ENCODE measurements at regions not wholly inside any gene's neighbourhood (a gene's known extent, or its start where the extent isn't known, plus 50 kb on each side); places are given as distances from the start of the nearest gene placed in this dataset.

GRCh38 chr3:159773706-159774105 lies 214.9 kb upstream of the IL12A start:
- DNase-seq: no peak

- no peak for DNase-seq
Measured at GRCh38 chr3:159775372-159775961, 213.2 kb upstream of the IL12A start.

GRCh38 chr3:159776779-159777178 lies 211.9 kb upstream of the IL12A start:
- DNase-seq: no peak

GRCh38 chr3:159779883-159780282 lies 208.8 kb upstream of the IL12A start:
- DNase-seq: no peak

GRCh38 chr3:159781867-159782266 lies 206.8 kb upstream of the IL12A start:
- no peak for DNase-seq

GRCh38 chr3:159782724-159783421 lies 205.8 kb upstream of the IL12A start:
- DNase-seq: no peak

- no peak for DNase-seq
Measured at GRCh38 chr3:159783780-159784742, 204.6 kb upstream of the IL12A start.

GRCh38 chr3:159785273-159785708 lies 203.3 kb upstream of the IL12A start:
- no peak for DNase-seq

GRCh38 chr3:159786489-159787177 lies 202.0 kb upstream of the IL12A start:
- DNase-seq: no peak

- DNase-seq: no peak
Measured at GRCh38 chr3:159787178-159787574, 201.5 kb upstream of the IL12A start.

- DNase-seq: no peak
Measured at GRCh38 chr3:159787794-159788205, 200.8 kb upstream of the IL12A start.

GRCh38 chr3:159788291-159788690 lies 200.3 kb upstream of the IL12A start:
- no peak for DNase-seq

GRCh38 chr3:159789017-159789416 lies 199.6 kb upstream of the IL12A start:
- DNase-seq: no peak

GRCh38 chr3:159789742-159790635 lies 198.6 kb upstream of the IL12A start:
- no peak for DNase-seq

GRCh38 chr3:159791336-159791735 lies 197.3 kb upstream of the IL12A start:
- no peak for DNase-seq

GRCh38 chr3:159792070-159792469 lies 196.6 kb upstream of the IL12A start:
- no peak for DNase-seq

- no peak for DNase-seq
Measured at GRCh38 chr3:159795042-159795441, 193.6 kb upstream of the IL12A start.

- DNase-seq: no peak
Measured at GRCh38 chr3:159795681-159796175, 192.9 kb upstream of the IL12A start.

- DNase-seq: no peak
Measured at GRCh38 chr3:159796226-159796625, 192.4 kb upstream of the IL12A start.

GRCh38 chr3:159796744-159797143 lies 191.9 kb upstream of the IL12A start:
- no peak for DNase-seq

- no peak for DNase-seq
Measured at GRCh38 chr3:159797771-159798170, 190.9 kb upstream of the IL12A start.

GRCh38 chr3:159798951-159799350 lies 189.7 kb upstream of the IL12A start:
- no peak for DNase-seq
